GM19238 (cell line): ENCODE measurements at regions not wholly inside any gene's neighbourhood (a gene's known extent, or its start where the extent isn't known, plus 50 kb on each side); places are given as distances from the start of the nearest gene placed in this dataset.

ENCODE experiments used
- DNase-seq: peaks from one replicate; pipeline ENCODE4 v3.0.0; 2011; ENCODE audit warnings: low spot score; ENCODE audit not compliant: insufficient read length

GRCh38 chr15:38672273-38672672 lies 107.7 kb upstream of the RASGRP1 start:
- no peak for DNase-seq

GRCh38 chr15:38672814-38673670 lies 108.4 kb upstream of the RASGRP1 start:
- no peak for DNase-seq

DNA sequence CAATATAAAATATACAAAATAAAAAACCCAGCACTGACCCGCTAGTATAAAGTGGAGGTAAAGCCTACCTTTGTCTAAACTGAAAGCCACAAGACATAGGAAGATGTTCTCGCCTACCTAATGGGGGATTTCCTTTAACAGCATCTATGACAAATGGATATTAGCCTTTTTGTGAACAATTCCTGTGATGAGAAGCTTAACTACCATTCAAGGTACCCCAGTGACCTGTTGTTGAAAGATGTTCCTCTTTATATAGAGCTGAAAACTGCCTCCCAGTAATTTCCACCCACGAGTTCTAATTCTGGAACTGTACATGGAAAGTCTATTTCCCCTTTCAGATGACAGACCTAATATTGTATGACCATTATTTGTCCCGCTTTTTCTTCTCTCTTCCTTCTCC lies 109.8 kb upstream of the RASGRP1 start:
- no peak for DNase-seq

GRCh38 chr15:38678281-38678680 lies 113.7 kb upstream of the RASGRP1 start:
- no peak for DNase-seq

DNA sequence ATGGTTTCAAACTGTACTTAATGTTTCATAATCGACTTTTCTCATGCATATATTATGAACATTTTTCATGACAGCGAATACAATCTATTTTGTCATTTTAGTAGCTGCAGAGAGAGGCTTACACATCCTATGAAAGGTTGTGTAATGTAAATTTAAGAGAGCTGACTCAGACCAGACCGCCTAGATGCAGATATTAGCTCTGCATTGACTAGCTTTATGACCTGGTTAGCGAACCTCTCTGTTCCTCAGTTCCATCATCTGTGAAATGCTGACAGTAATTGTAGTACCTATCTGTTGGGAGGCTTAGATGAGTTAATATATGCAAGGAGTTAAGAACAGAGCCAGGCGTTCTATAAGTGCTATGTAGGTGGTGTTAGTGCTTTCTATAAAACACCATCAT lies 116.2 kb upstream of the RASGRP1 start:
- DNase-seq: no peak

- no peak for DNase-seq
Observed at GRCh38 chr15:38682363-38682762, 117.7 kb upstream of the RASGRP1 start.

- DNase-seq: no peak
Observed at GRCh38 chr15:38682861-38683260, 118.2 kb upstream of the RASGRP1 start.

GRCh38 chr15:38683382-38684242 lies 119.0 kb upstream of the RASGRP1 start:
- no peak for DNase-seq

DNA sequence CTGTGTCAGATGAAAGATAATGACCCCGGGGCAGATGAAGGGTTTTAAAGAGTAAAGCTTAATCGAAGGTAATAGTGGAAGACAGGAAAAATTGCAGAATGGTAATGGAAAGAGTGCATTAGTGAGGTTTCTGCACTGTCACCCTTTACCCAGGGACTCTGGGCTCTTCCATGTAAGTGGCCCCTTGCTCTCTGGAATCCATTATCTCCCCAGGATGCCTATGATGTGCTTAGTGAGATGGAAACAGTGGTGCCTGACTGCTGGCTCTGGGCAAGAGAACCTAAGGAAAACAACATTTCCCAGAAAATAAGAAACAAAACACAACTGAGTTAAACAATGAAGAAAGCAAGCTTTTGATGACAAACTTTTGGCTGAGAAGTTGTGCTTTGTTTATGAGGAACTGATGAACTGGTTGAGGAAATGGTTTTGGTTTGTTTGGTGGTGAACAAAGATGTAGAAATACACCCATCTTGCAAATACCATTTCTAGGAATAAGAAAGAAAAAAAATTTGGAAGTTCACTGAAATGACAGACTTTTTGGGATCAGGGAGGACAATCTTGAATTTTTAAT lies 119.9 kb upstream of the RASGRP1 start:
- DNase-seq: no peak

DNA sequence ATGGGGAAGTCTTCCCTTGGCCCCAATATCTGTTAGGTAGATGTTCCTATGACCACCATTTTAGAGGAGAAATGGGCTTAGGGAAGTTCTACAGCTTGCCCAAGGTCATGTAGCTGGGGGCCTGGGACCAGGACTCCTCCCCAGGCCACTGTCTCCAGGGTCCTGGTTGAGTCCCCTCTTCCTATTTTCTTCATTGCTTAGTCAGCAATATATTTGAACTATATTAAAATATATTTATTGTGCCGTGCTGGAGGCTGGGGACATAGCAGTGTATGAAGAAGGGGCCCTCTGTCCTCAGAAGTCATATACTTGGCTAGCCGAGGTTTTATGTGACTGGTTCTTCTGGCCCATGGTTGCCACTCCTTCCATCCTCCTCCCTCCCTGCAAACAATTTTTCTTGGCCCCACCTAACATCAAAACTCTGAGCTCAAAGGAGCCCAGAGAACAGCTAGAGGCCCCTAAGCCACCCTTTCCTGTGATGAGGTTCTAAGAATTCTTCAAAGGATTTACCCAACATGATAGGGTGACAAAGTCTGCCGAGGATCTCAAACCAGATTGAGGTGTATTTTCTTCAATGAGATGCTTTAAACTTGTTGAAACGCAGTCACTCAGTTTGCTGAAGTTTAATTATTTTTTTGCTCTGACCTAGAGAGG lies 121.2 kb upstream of the RASGRP1 start:
- no peak for DNase-seq

DNA sequence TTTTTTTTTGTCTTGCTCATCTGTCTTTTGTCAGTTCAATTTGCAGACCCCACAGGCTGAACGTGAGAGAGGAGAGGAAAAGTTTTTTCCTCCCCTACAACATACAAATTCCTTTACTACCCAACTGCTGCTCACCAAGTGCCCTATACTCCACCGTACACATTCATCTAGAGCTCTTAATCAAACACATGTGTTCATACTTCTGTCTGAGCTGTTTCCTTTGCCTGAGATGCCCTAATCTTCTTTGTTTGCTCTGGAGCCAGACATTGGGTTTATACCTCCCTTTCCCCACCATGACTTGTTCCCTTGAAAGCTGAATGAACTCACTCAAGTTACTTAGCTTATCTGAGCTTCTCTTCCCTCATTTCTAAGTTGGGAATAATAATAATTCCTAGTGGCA lies 122.7 kb upstream of the RASGRP1 start:
- no peak for DNase-seq

GRCh38 chr15:38687775-38688495 lies 123.3 kb upstream of the RASGRP1 start:
- no peak for DNase-seq

DNA sequence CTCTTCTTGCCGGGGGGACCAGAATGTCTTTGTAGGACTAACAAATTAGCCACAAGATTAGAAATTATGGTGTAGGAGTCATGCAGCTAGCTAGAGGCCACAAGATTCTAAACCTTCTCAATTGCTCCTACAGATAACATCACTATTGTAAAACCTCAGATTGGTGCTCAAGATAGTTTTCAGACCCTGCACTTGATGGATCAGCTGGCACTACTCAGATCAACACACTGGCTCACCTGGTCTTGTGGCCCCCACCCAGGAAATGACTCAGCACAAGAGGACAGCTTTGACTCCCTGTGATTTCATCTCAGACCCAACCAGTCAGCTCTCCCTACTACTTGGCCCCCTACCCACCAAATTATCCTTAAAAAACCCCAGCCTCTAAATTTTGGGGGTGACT lies 124.1 kb upstream of the RASGRP1 start:
- no peak for DNase-seq

DNA sequence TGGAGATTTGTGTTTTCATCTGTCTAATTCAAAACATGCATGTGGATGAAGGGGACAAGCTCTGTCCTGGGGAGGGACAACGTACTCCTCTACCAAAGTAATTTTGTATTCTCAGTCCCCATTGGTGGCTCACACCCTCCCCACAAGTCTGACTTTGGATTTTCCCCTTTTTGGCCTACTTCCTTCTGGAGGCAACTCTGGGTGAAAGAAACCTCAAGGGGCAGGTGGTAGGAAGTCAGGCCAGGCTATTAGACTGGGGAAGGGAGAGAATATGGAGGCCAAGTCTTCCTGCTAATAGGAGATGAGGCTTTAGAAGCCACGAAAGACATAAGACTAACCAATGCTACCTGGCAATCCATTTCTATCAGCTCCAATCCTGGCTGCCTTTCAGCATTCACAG lies 124.9 kb upstream of the RASGRP1 start:
- DNase-seq: no peak

GRCh38 chr15:38690216-38690615 lies 125.6 kb upstream of the RASGRP1 start:
- no peak for DNase-seq

DNA sequence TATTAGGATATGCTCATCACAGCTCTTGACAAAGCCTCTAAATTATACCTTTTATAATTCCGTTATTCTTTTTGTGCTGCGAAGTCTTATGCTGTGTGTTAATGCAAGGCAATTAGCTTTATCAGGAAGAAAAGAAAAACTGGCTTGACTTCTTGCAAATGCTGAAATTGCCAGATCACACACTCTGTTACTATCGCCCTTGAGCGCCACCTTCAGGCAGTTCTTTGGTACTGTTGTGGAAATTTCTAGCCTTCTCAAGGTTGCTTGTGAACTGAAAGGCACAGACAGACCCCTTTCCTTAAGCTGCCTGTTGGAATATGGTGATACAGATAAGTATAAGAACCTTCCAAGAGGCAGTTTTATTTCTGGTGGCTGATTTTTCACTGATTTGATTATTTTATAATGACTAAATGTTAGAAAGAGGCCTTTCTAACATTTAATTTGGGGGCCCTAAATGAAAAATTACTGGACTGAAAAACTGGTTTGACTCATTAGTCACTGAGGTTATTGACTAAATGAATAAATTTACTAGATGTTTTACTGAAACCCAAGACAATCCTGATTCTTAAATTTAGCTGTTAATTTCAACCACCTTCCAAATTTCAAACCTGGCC lies 126.2 kb upstream of the RASGRP1 start:
- DNase-seq: peak; percentile 19

GRCh38 chr15:38691377-38691776 lies 126.8 kb upstream of the RASGRP1 start:
- no peak for DNase-seq

DNA sequence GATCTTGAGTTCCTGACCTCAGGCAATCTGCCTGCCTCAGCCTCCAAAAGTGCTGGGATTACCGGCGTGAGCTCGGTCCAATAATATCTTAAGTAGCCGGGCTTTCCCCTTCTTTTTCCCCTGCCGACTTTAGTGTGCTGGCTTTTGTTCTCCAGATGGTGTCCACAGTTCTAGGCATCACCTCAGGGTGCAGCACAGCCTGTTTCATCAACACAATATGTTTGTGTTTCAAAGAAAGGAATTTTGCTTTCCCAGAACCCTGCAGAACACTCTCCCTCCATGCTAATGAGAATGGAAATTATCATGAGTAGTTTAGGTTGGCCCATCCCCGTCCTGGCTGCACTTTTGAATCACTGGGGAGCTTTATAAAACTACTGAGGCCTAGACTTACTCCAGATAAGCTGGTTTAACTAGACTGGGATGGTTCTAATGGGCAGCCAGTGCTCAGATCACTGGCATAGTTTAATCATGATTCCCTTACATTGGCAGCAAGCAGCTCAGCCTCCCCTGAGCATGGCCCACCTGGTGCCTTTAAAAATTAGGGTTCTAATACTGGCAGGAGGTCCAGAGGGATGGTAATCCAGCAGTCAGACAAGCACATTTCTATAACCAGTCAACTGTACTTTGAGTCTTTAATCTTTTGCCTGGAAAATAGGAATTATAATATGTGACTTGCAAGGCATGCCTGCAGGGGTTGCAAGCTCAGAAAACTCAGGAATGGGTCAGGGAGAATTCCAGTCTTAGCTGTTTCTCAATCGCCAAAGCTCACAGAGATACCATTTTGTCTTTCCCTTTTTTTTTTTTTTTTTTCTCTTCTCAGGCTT lies 127.6 kb upstream of the RASGRP1 start:
- no peak for DNase-seq

GRCh38 chr15:38692789-38693062 lies 128.1 kb upstream of the RASGRP1 start:
- no peak for DNase-seq
